NCI-H446 (cell line): ENCODE measurements at regions not wholly inside any gene's neighbourhood (a gene's known extent, or its start where the extent isn't known, plus 50 kb on each side); places are given as distances from the start of the nearest gene placed in this dataset.
"Not testable (repeated sequence)": the region's sequence is repeated elsewhere in the genome, so short reads cannot be mapped to it uniquely, and the experiment has no call there.

Source experiments
- DNase-seq, 2 experiments: peaks; one replicate each; lab custom pipeline; 2025; lab: John Stamatoyannopoulos, UW

- DNase-seq: no peak
These were observed 69.2 kb downstream of the LYZL2 start for GRCh38 chr10:30560326-30560725.

GRCh38 chr10:30559180-30559579, 70.4 kb downstream of the LYZL2 start:
- no peak for DNase-seq

- no peak for DNase-seq
These were observed 71.1 kb downstream of the LYZL2 start for GRCh38 chr10:30558411-30558810.

- DNase-seq: no peak
These were observed 71.7 kb downstream of the LYZL2 start for GRCh38 chr10:30557884-30558283.

GRCh38 chr10:30556189-30556588, 73.4 kb downstream of the LYZL2 start:
- DNase-seq: no peak

GRCh38 chr10:30555465-30555864, 74.1 kb downstream of the LYZL2 start:
- no peak for DNase-seq

- no peak for DNase-seq
These were observed 75.1 kb downstream of the LYZL2 start for GRCh38 chr10:30554440-30554825.

- DNase-seq: no peak
These were observed 75.7 kb downstream of the LYZL2 start for GRCh38 chr10:30553626-30554439.

GRCh38 chr10:30553018-30553625, 76.4 kb downstream of the LYZL2 start:
- DNase-seq: no peak

GRCh38 chr10:30550967-30551815, 78.4 kb downstream of the LYZL2 start:
- no peak for DNase-seq

- DNase-seq: not testable (repeated sequence)
These were observed 80.3 kb downstream of the LYZL2 start for GRCh38 chr10:30549134-30549687.

- no peak for DNase-seq
These were observed 83.0 kb downstream of the LYZL2 start for GRCh38 chr10:30546511-30546910.

GRCh38 chr10:30542895-30543288, 86.7 kb downstream of the LYZL2 start:
- no peak for DNase-seq

GRCh38 chr10:30542001-30542894, 87.3 kb downstream of the LYZL2 start:
- DNase-seq: no peak

GRCh38 chr10:30540276-30540675, 89.3 kb downstream of the LYZL2 start:
- DNase-seq: no peak

- no peak for DNase-seq
These were observed 91.5 kb downstream of the LYZL2 start for GRCh38 chr10:30538086-30538485.

GRCh38 chr10:30537586-30537985, 92.0 kb downstream of the LYZL2 start:
- DNase-seq: no peak

GRCh38 chr10:30537158-30537557, 92.4 kb downstream of the LYZL2 start:
- DNase-seq: not testable (repeated sequence)

GRCh38 chr10:30536578-30536977, 93.0 kb downstream of the LYZL2 start:
- no peak for DNase-seq

- DNase-seq: no peak
These were observed 93.9 kb downstream of the LYZL2 start for GRCh38 chr10:30535677-30536076.

- peak; percentile 39 to 74 for DNase-seq
These were observed 94.9 kb downstream of the LYZL2 start for GRCh38 chr10:30534465-30535144.
